ENCODE measurements at regions not wholly inside any gene's neighbourhood (a gene's known extent, or its start where the extent isn't known, plus 50 kb on each side); places are given as distances from the start of the nearest gene placed in this dataset.
"Not testable (repeated sequence)": the region's sequence is repeated elsewhere in the genome, so short reads cannot be mapped to it uniquely, and the experiment has no call there.

GRCh38 chr7:82672078-82672477 lies 228.5 kb upstream of the CACNA2D1 start:
- no peak for DNase-seq
- WGBS (ENCODE audit: insufficient coverage): no CpG with 5 or more reads among the region's 2 CpGs
- Histone ChIP-seq H3K27ac (ENCODE audit: insufficient read depth in 1 of 2, low read depth in 1 of 2, low read length in 2 of 2, poor library complexity in 1 of 2, severe bottlenecking in 2 of 2) (no peak overlapping the region), H3K27me3 (replicated peaks in 2 of 5; ENCODE audit: control insufficient read depth in 4 of 5, insufficient read depth in 5 of 5, low read length in 4 of 5) (no peaks in the 10 kb centered on the region), H3K36me3 (ENCODE audit: control insufficient read depth in 4 of 4, insufficient read depth in 4 of 4, low read length in 3 of 4) (no peaks in the 10 kb centered on the region), H3K9me3 (ENCODE audit: control extremely low read depth in 1 of 5, control insufficient read depth in 4 of 5, insufficient read depth in 2 of 5, low read depth in 1 of 5, low read length in 4 of 5) (no peaks in the 10 kb centered on the region), H3K4me1 (ENCODE audit: control extremely low read depth in 1 of 4, control insufficient read depth in 4 of 4, insufficient read depth in 4 of 4, low read length in 3 of 4) (no peaks in the 10 kb centered on the region), H3K4me3 (ENCODE audit: control insufficient read depth in 1 of 7, extremely low read depth in 1 of 7, insufficient read depth in 4 of 7, low read depth in 2 of 7, low read length in 6 of 7) (no peak overlapping the region)
- POLR2A ChIA-PET: no interaction called here
- CTCF ChIA-PET: interaction anchor here (0.5 kb wide), 1 partner anchor 185 kb away, joined by 3 read pairs; no protein-coding TSS in a partner anchor

DNA sequence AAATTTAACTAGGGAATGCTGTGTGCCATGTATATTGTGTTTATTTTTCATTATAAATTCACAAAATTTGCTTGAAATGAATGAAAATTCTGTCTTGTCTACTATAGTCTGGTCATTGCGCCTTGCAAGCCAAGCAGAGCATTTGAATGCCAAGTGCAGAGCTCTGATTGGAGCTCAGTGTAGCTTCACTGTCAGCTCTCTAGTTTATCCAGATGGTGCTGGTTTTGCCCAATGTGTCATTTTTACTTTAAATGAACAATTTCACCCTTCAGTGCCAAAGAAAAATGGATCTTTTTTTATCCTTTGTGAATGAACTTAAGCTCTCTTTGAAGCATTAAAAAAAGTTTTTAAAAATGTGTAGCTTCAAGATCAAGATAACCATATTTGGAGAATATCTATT lies 225.6 kb upstream of the CACNA2D1 start:
- no peaks in the 10 kb centered on the region for H3K9me3 ChIP-seq (ENCODE audit: control extremely low read depth in 1 of 5, control insufficient read depth in 4 of 5, insufficient read depth in 2 of 5, low read depth in 1 of 5, low read length in 4 of 5)
- H3K27ac ChIP-seq (ENCODE audit: insufficient read depth in 1 of 2, low read depth in 1 of 2, low read length in 2 of 2, poor library complexity in 1 of 2, severe bottlenecking in 2 of 2): no peak overlapping the region
- no peak overlapping the region for H3K4me3 ChIP-seq (ENCODE audit: control insufficient read depth in 1 of 7, extremely low read depth in 1 of 7, insufficient read depth in 4 of 7, low read depth in 2 of 7, low read length in 6 of 7)
- WGBS (ENCODE audit: insufficient coverage): 86% methylated on average over 1 of the region's 1 CpG
- H3K36me3 ChIP-seq (ENCODE audit: control insufficient read depth in 4 of 4, insufficient read depth in 4 of 4, low read length in 3 of 4): no peaks in the 10 kb centered on the region
- ChIA-PET POLR2A (no interaction called here), CTCF (no interaction called here)
- no peaks in the 10 kb centered on the region for H3K27me3 ChIP-seq (replicated peaks in 2 of 5; ENCODE audit: control insufficient read depth in 4 of 5, insufficient read depth in 5 of 5, low read length in 4 of 5)
- H3K4me1 ChIP-seq (ENCODE audit: control extremely low read depth in 1 of 4, control insufficient read depth in 4 of 4, insufficient read depth in 4 of 4, low read length in 3 of 4): no peaks in the 10 kb centered on the region
- DNase-seq: no peak

DNA sequence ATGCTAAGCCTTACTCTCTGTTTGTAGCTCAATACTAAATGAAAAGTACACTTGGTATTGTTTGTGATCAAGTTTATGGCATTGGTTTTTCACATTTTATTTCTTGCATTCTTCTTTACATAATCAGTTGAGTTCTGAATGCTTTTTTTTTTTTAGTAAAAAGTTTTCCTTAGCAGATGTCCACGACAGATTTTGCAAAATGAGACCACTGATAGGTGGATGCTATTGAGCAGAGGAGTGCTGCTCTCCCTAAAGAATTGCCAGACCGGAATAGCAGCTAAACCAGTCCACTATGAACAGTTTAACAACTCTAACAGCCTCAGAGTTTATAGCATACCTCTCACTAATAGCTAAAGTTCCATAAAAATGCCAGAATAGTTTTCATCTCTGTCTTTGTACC lies 225.1 kb upstream of the CACNA2D1 start:
- DNase-seq: no peak
- H3K4me3 ChIP-seq (ENCODE audit: control insufficient read depth in 1 of 7, extremely low read depth in 1 of 7, insufficient read depth in 4 of 7, low read depth in 2 of 7, low read length in 6 of 7): no peak overlapping the region

DNA sequence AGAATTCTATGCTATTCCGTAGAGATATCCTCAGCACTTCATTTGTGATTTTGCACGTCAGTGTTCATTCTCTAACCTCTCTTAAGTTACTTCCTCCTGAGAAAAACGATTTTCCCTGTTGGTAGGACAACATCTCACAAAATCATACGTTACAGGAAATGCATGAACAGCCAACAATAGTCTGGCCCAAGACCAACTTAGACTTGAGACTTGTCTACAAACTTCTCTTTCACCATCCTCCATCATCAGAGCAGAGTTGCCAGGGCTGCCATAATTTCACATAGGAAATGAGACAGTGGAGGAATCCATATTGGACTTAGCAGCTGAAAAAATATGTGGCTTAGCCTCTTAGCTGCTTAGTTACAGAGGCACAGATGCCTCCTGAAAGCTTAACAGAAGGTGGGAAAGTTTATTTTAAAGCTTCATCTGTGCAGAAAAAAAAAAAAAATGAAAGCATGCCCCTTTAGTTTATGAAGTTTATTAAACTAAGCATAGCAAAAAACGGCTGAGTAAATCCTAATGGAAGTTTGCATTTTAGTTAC lies 222.5 kb upstream of the CACNA2D1 start:
- Histone ChIP-seq H3K27ac (ENCODE audit: insufficient read depth in 1 of 2, low read depth in 1 of 2, low read length in 2 of 2, poor library complexity in 1 of 2, severe bottlenecking in 2 of 2) (no peak overlapping the region), H3K4me3 (ENCODE audit: control insufficient read depth in 1 of 7, extremely low read depth in 1 of 7, insufficient read depth in 4 of 7, low read depth in 2 of 7, low read length in 6 of 7) (no peak overlapping the region), H3K36me3 (ENCODE audit: control insufficient read depth in 4 of 4, insufficient read depth in 4 of 4, low read length in 3 of 4) (no peaks in the 10 kb centered on the region), H3K9me3 (ENCODE audit: control extremely low read depth in 1 of 5, control insufficient read depth in 4 of 5, insufficient read depth in 2 of 5, low read depth in 1 of 5, low read length in 4 of 5) (no peaks in the 10 kb centered on the region), H3K4me1 (ENCODE audit: control extremely low read depth in 1 of 4, control insufficient read depth in 4 of 4, insufficient read depth in 4 of 4, low read length in 3 of 4) (no peaks in the 10 kb centered on the region), H3K27me3 (replicated peaks in 2 of 5; ENCODE audit: control insufficient read depth in 4 of 5, insufficient read depth in 5 of 5, low read length in 4 of 5) (no peaks in the 10 kb centered on the region)
- WGBS (ENCODE audit: insufficient coverage): 69% methylated on average over 4 of the region's 5 CpGs
- ChIA-PET CTCF (no interaction called here), POLR2A (no interaction called here)
- DNase-seq: no peak

More for the DNA sequence above, 225.1 kb upstream of the CACNA2D1 start:
- POLR2A ChIA-PET: no interaction called here
- no peaks in the 10 kb centered on the region for H3K9me3 ChIP-seq (ENCODE audit: control extremely low read depth in 1 of 5, control insufficient read depth in 4 of 5, insufficient read depth in 2 of 5, low read depth in 1 of 5, low read length in 4 of 5)
- no peaks in the 10 kb centered on the region for H3K4me1 ChIP-seq (ENCODE audit: control extremely low read depth in 1 of 4, control insufficient read depth in 4 of 4, insufficient read depth in 4 of 4, low read length in 3 of 4)
- CTCF ChIA-PET: no interaction called here
- H3K27me3 ChIP-seq (replicated peaks in 2 of 5; ENCODE audit: control insufficient read depth in 4 of 5, insufficient read depth in 5 of 5, low read length in 4 of 5): no peaks in the 10 kb centered on the region
- H3K36me3 ChIP-seq (ENCODE audit: control insufficient read depth in 4 of 4, insufficient read depth in 4 of 4, low read length in 3 of 4): no peaks in the 10 kb centered on the region
- 80% methylated on average over 2 of the region's 2 CpGs for WGBS (ENCODE audit: insufficient coverage)
- no peak overlapping the region for H3K27ac ChIP-seq (ENCODE audit: insufficient read depth in 1 of 2, low read depth in 1 of 2, low read length in 2 of 2, poor library complexity in 1 of 2, severe bottlenecking in 2 of 2)

GRCh38 chr7:82655965-82656364 lies 212.4 kb upstream of the CACNA2D1 start:
- H3K4me1 ChIP-seq (ENCODE audit: control extremely low read depth in 1 of 4, control insufficient read depth in 4 of 4, insufficient read depth in 4 of 4, low read length in 3 of 4): no peaks in the 10 kb centered on the region
- H3K36me3 ChIP-seq (ENCODE audit: control insufficient read depth in 4 of 4, insufficient read depth in 4 of 4, low read length in 3 of 4): no peaks in the 10 kb centered on the region
- peaks cover 0 to 8% (median 2%) of the 10 kb centered on the region in 5 experiments for H3K9me3 ChIP-seq (ENCODE audit: control extremely low read depth in 1 of 5, control insufficient read depth in 4 of 5, insufficient read depth in 2 of 5, low read depth in 1 of 5, low read length in 4 of 5)
- no peak overlapping the region for H3K4me3 ChIP-seq (ENCODE audit: control insufficient read depth in 1 of 7, extremely low read depth in 1 of 7, insufficient read depth in 4 of 7, low read depth in 2 of 7, low read length in 6 of 7)
- H3K27me3 ChIP-seq (replicated peaks in 2 of 5; ENCODE audit: control insufficient read depth in 4 of 5, insufficient read depth in 5 of 5, low read length in 4 of 5): no peaks in the 10 kb centered on the region
- 100% methylated on average over 1 of the region's 1 CpG for WGBS (ENCODE audit: insufficient coverage)
- DNase-seq: no peak
- CTCF ChIA-PET: no interaction called here
- H3K27ac ChIP-seq (ENCODE audit: insufficient read depth in 1 of 2, low read depth in 1 of 2, low read length in 2 of 2, poor library complexity in 1 of 2, severe bottlenecking in 2 of 2): no peak overlapping the region
- POLR2A ChIA-PET: no interaction called here

GRCh38 chr7:82650095-82650494 lies 206.5 kb upstream of the CACNA2D1 start:
- H3K36me3 ChIP-seq (ENCODE audit: control insufficient read depth in 4 of 4, insufficient read depth in 4 of 4, low read length in 3 of 4); CTCF ChIA-PET; H3K4me3 ChIP-seq (ENCODE audit: control insufficient read depth in 1 of 7, extremely low read depth in 1 of 7, insufficient read depth in 4 of 7, low read depth in 2 of 7, low read length in 6 of 7); H3K4me1 ChIP-seq (ENCODE audit: control extremely low read depth in 1 of 4, control insufficient read depth in 4 of 4, insufficient read depth in 4 of 4, low read length in 3 of 4); DNase-seq; H3K9me3 ChIP-seq (ENCODE audit: control extremely low read depth in 1 of 5, control insufficient read depth in 4 of 5, insufficient read depth in 2 of 5, low read depth in 1 of 5, low read length in 4 of 5); POLR2A ChIA-PET; H3K27ac ChIP-seq (ENCODE audit: insufficient read depth in 1 of 2, low read depth in 1 of 2, low read length in 2 of 2, poor library complexity in 1 of 2, severe bottlenecking in 2 of 2); H3K27me3 ChIP-seq (replicated peaks in 2 of 5; ENCODE audit: control insufficient read depth in 4 of 5, insufficient read depth in 5 of 5, low read length in 4 of 5): not testable (repeated sequence)
- 96% methylated on average over 9 of the region's 10 CpGs for WGBS (ENCODE audit: insufficient coverage)

DNA sequence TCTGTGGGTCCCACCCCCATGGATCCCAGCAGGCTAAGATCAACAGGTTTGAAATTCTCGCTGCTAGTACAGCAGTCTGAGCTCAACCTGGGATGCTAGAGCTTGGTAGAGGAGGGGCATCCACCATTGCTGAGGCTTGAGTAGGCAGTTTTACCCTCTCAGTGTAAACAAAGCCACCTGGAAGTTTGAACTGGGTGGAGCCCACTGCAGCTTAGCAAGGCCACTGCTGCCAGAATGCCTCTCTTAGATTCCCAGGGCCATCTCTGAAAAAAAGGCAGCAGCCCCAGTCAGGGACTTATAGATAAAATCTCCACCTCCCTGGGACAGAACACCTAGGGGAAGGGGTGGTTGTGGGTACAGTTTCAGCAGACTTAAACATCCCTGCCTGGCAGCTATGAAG lies 190.0 kb upstream of the CACNA2D1 start:
- Histone ChIP-seq H3K9me3 (ENCODE audit: control extremely low read depth in 1 of 5, control insufficient read depth in 4 of 5, insufficient read depth in 2 of 5, low read depth in 1 of 5, low read length in 4 of 5) (no peaks in the 10 kb centered on the region), H3K36me3 (ENCODE audit: control insufficient read depth in 4 of 4, insufficient read depth in 4 of 4, low read length in 3 of 4) (no peaks in the 10 kb centered on the region), H3K27ac (ENCODE audit: insufficient read depth in 1 of 2, low read depth in 1 of 2, low read length in 2 of 2, poor library complexity in 1 of 2, severe bottlenecking in 2 of 2) (no peak overlapping the region), H3K27me3 (replicated peaks in 2 of 5; ENCODE audit: control insufficient read depth in 4 of 5, insufficient read depth in 5 of 5, low read length in 4 of 5) (no peaks in the 10 kb centered on the region), H3K4me1 (ENCODE audit: control extremely low read depth in 1 of 4, control insufficient read depth in 4 of 4, insufficient read depth in 4 of 4, low read length in 3 of 4) (no peaks in the 10 kb centered on the region), H3K4me3 (ENCODE audit: control insufficient read depth in 1 of 7, extremely low read depth in 1 of 7, insufficient read depth in 4 of 7, low read depth in 2 of 7, low read length in 6 of 7) (no peak overlapping the region)
- CTCF ChIA-PET: no interaction called here
- no peak for DNase-seq
- POLR2A ChIA-PET: no interaction called here
- WGBS (ENCODE audit: insufficient coverage): no CpG with 5 or more reads among the region's 1 CpG

Measured in common myeloid progenitor, CD34-positive (primary cell).